ENCODE measurements at regions not wholly inside any gene's neighbourhood (a gene's known extent, or its start where the extent isn't known, plus 50 kb on each side); places are given as distances from the start of the nearest gene placed in this dataset.

DNA sequence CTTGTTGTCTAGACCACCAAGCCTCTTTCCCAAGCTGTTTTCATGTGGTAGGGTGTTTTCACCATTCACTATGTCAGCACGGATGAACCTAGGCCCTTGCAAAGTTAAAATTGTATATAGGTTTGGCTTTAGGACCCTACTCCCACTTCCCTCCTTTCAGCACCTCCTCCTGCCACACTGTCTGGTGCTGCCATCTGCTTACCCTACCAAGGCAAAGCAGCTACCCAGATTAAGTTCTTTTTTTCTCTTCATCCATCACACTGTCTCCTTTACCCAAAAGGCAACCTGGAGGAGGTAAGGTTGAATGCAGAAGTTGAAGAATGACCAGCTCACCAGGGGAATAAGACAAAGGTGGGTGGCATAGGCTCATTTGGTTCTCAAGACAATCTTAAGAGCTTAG lies 184.0 kb downstream of the CDC5L start:
- Histone ChIP-seq H3K23me2 (ENCODE audit: insufficient read length, low read depth, low read length, poor library complexity, severe bottlenecking) (no peaks in the 10 kb centered on the region), H3K4ac (ENCODE audit: low read depth, low read length) (no peak overlapping the region), H3K27ac (ENCODE audit: insufficient read length, low read depth, low read length) (no peak overlapping the region), H3K4me1 (ENCODE audit: insufficient read depth, low read length) (no peaks in the 10 kb centered on the region), H3K23ac (ENCODE audit: insufficient read length, low read depth, low read length) (no peak overlapping the region), H4K5ac (ENCODE audit: insufficient read length, low read depth, low read length) (no peak overlapping the region), H3K9me3 (ENCODE audit: control insufficient read depth, low read depth, low read length) (no peaks in the 10 kb centered on the region), H2BK12ac (ENCODE audit: insufficient read length, low read depth, low read length) (no peak overlapping the region), H2BK120ac (ENCODE audit: low read depth, low read length, poor library complexity, severe bottlenecking) (no peak overlapping the region), H2BK15ac (ENCODE audit: low read depth, low read length) (no peak overlapping the region), H3K14ac (ENCODE audit: insufficient read depth, low read length) (no peak overlapping the region), H3T11ph (ENCODE audit: low read length) (no peak overlapping the region), H3K4me2 (ENCODE audit: insufficient read depth, insufficient read length, low read length) (no peak overlapping the region), H2BK5ac (ENCODE audit: insufficient read length, low read length) (no peak overlapping the region), H2AK5ac (ENCODE audit: insufficient read length, low read length) (no peak overlapping the region), H3K56ac (ENCODE audit: insufficient read length, low read depth, low read length) (no peak overlapping the region), H3K27me3 (ENCODE audit: insufficient read depth, low read length) (no peaks in the 10 kb centered on the region), H3K79me1 (ENCODE audit: insufficient read depth, low read depth, low read length, poor library complexity, severe bottlenecking) (no peaks in the 10 kb centered on the region), H3K9ac (ENCODE audit: extremely low read depth, insufficient read length, low read length) (no peak overlapping the region), H3K79me2 (ENCODE audit: insufficient read depth, low read length) (no peaks in the 10 kb centered on the region), H2AFZ (ENCODE audit: low read length) (no peak overlapping the region), H4K91ac (ENCODE audit: insufficient read length, low read depth, low read length) (no peak overlapping the region), H4K20me1 (ENCODE audit: control insufficient read depth, insufficient read depth, insufficient read length) (no peaks in the 10 kb centered on the region), H4K8ac (replicated peaks; ENCODE audit: insufficient read length, low read depth, low read length) (no peak overlapping the region), H3K18ac (ENCODE audit: insufficient read length, low read depth, low read length) (no peak overlapping the region), H2BK20ac (ENCODE audit: low read depth, low read length, poor library complexity, severe bottlenecking) (no peak overlapping the region)
- Mint-ChIP-seq H3K4me1 (no peaks in the 10 kb centered on the region), H3K4me3 (no peak overlapping the region), H3K27ac (no peak overlapping the region), H3K36me3 (ENCODE audit: insufficient read depth in 1 of 3, low read depth in 3 of 3) (no peaks in the 10 kb centered on the region), H3K9me3 (peaks cover 0 to 3% of the 10 kb centered on the region in 2 experiments; a peak in 1 of 5 replicates), H3K27me3 (ENCODE audit: low read depth) (peaks cover 3% of the 10 kb centered on the region)
- TF ChIP-seq, protein P1, sequence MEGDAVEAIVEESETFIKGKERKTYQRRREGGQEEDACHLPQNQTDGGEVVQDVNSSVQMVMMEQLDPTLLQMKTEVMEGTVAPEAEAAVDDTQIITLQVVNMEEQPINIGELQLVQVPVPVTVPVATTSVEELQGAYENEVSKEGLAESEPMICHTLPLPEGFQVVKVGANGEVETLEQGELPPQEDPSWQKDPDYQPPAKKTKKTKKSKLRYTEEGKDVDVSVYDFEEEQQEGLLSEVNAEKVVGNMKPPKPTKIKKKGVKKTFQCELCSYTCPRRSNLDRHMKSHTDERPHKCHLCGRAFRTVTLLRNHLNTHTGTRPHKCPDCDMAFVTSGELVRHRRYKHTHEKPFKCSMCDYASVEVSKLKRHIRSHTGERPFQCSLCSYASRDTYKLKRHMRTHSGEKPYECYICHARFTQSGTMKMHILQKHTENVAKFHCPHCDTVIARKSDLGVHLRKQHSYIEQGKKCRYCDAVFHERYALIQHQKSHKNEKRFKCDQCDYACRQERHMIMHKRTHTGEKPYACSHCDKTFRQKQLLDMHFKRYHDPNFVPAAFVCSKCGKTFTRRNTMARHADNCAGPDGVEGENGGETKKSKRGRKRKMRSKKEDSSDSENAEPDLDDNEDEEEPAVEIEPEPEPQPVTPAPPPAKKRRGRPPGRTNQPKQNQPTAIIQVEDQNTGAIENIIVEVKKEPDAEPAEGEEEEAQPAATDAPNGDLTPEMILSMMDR (conservative IDR thresholded peaks at IDR 0.05): no peak
- DNase-seq: no peak
- WGBS (ENCODE audit: extremely low coverage, insufficient read length, low lambda C conversion rate): no CpG with 5 or more reads among the region's 1 CpG

Measured in H9 (cell line).